GM19324 (cell line): ENCODE measurements at regions not wholly inside any gene's neighbourhood (a gene's known extent, or its start where the extent isn't known, plus 50 kb on each side); places are given as distances from the start of the nearest gene placed in this dataset.
"Not testable (repeated sequence)": the region's sequence is repeated elsewhere in the genome, so short reads cannot be mapped to it uniquely, and the experiment has no call there.

Source experiments
- ATAC-seq: cut with Tn5 transposase; IDR thresholded peaks from one replicate; pipeline ENCODE4 v1.9.1; 2021; ENCODE audit warnings: mild to moderate bottlenecking, moderate library complexity; ENCODE audit not compliant: unreplicated experiment, low FRiP score

- no peak for ATAC-seq
These were observed 818.9 kb upstream of the SLC35B3 start for GRCh38 chr6:9254251-9254650.

- ATAC-seq: no peak
These were observed 817.5 kb upstream of the SLC35B3 start for GRCh38 chr6:9252799-9253198.

- ATAC-seq: no peak
These were observed 815.5 kb upstream of the SLC35B3 start for GRCh38 chr6:9250852-9251251.

GRCh38 chr6:9248133-9248532 is 812.8 kb upstream of the SLC35B3 start:
- no peak for ATAC-seq

GRCh38 chr6:9240861-9241260 is 805.5 kb upstream of the SLC35B3 start:
- ATAC-seq: no peak

GRCh38 chr6:9236443-9236842 is 801.1 kb upstream of the SLC35B3 start:
- ATAC-seq: no peak

- no peak for ATAC-seq
These were observed 798.3 kb upstream of the SLC35B3 start for GRCh38 chr6:9233686-9234085.

- no peak for ATAC-seq
These were observed 797.9 kb upstream of the SLC35B3 start for GRCh38 chr6:9233226-9233625.

- no peak for ATAC-seq
These were observed 790.1 kb upstream of the SLC35B3 start for GRCh38 chr6:9225441-9225871.

- ATAC-seq: no peak
These were observed 789.2 kb upstream of the SLC35B3 start for GRCh38 chr6:9224539-9224938.

GRCh38 chr6:9213717-9214116 is 778.4 kb upstream of the SLC35B3 start:
- not testable (repeated sequence) for ATAC-seq

- no peak for ATAC-seq
These were observed 773.6 kb upstream of the SLC35B3 start for GRCh38 chr6:9208966-9209365.

- no peak for ATAC-seq
These were observed 770.3 kb upstream of the SLC35B3 start for GRCh38 chr6:9205645-9206044.

GRCh38 chr6:9204171-9204570 is 768.8 kb upstream of the SLC35B3 start:
- no peak for ATAC-seq

GRCh38 chr6:9200712-9201111 is 765.4 kb upstream of the SLC35B3 start:
- ATAC-seq: no peak

GRCh38 chr6:9197726-9198125 is 762.4 kb upstream of the SLC35B3 start:
- ATAC-seq: no peak

GRCh38 chr6:9195322-9195721 is 760.0 kb upstream of the SLC35B3 start:
- ATAC-seq: no peak

- ATAC-seq: no peak
These were observed 757.1 kb upstream of the SLC35B3 start for GRCh38 chr6:9192405-9192909.

GRCh38 chr6:9186148-9186547 is 750.8 kb upstream of the SLC35B3 start:
- no peak for ATAC-seq

- no peak for ATAC-seq
These were observed 742.7 kb upstream of the SLC35B3 start for GRCh38 chr6:9178071-9178470.

- no peak for ATAC-seq
These were observed 737.9 kb upstream of the SLC35B3 start for GRCh38 chr6:9173229-9173628.

GRCh38 chr6:9172096-9172495 is 736.8 kb upstream of the SLC35B3 start:
- no peak for ATAC-seq

- no peak for ATAC-seq
These were observed 733.3 kb upstream of the SLC35B3 start for GRCh38 chr6:9168669-9169068.
